GM23338 (cell line): ENCODE measurements at regions not wholly inside any gene's neighbourhood (a gene's known extent, or its start where the extent isn't known, plus 50 kb on each side); places are given as distances from the start of the nearest gene placed in this dataset.

Experiments
- ATAC-seq: fragments of 200-7000 bp; cut with Tn5 transposase; 3 replicates; pipeline ENCODE4 v1.9.1; 2020
- DNase-seq: peaks from one replicate; pipeline ENCODE4 v3.0.0-alpha.2; 2015; ENCODE audit warnings: low spot score
- H2AFZ ChIP-seq: fragments of 200-600 bp; sonication (generic); 2 replicates; pipeline ENCODE4 v1.8.0; 2016; ENCODE audit warnings: antibody characterized with exemption, mild to moderate bottlenecking, moderate library complexity
- H3F3A ChIP-seq: fragments of 200-600 bp; sonication (generic); replicated peaks from 2 replicates; pipeline ENCODE4 v1.8.0; 2017; ENCODE audit warnings: antibody characterized with exemption, mixed run types, low read depth
- H3K27ac ChIP-seq: fragments of 200-600 bp; sonication (generic); 2 replicates; pipeline ENCODE4 v1.6.1; 2016; ENCODE audit warnings: low read depth
- H3K27me3 ChIP-seq: fragments of 200-600 bp; sonication (generic); 2 replicates; pipeline ENCODE4 v1.8.0; 2016; ENCODE audit warnings: mild to moderate bottlenecking, mixed run types, moderate library complexity; ENCODE audit not compliant: insufficient read depth
- H3K36me3 ChIP-seq: fragments of 200-600 bp; sonication (generic); 2 replicates; pipeline ENCODE4 v1.8.0; 2016; ENCODE audit warnings: mild to moderate bottlenecking; ENCODE audit not compliant: insufficient read depth
- H3K4me1 ChIP-seq: fragments of 200-600 bp; sonication (generic); 2 replicates; pipeline ENCODE4 v1.8.0; 2016; ENCODE audit warnings: mild to moderate bottlenecking, moderate library complexity; ENCODE audit not compliant: insufficient read depth
- H3K4me2 ChIP-seq: fragments of 200-600 bp; sonication (generic); 2 replicates; pipeline ENCODE4 v1.7.1; 2017; ENCODE audit warnings: mixed run types
- H3K4me3 ChIP-seq: fragments of 200-600 bp; sonication (generic); 2 replicates; pipeline ENCODE4 v1.6.1; 2016; ENCODE audit warnings: mixed run types
- H3K79me2 ChIP-seq: fragments of 200-600 bp; sonication (generic); replicated peaks from 2 replicates; pipeline ENCODE4 v1.8.0; 2017; ENCODE audit warnings: mild to moderate bottlenecking; ENCODE audit not compliant: insufficient read depth
- H3K9me2 ChIP-seq: fragments of 200-600 bp; sonication (generic); 2 replicates; pipeline ENCODE4 v1.8.0; 2017; ENCODE audit not compliant: insufficient read depth
- H4K20me1 ChIP-seq: fragments of 200-600 bp; sonication (generic); replicated peaks from 2 replicates; pipeline ENCODE4 v1.8.0; 2017; ENCODE audit warnings: mild to moderate bottlenecking; ENCODE audit not compliant: insufficient read depth
- H3K27ac Mint-ChIP-seq: 2 replicates; pipeline ENCODE4 v1.8.0; 2020; ENCODE audit warnings: inconsistent platforms, mild to moderate bottlenecking, moderate library complexity, mixed read lengths
- H3K27me3 Mint-ChIP-seq: 3 replicates; pipeline ENCODE4 v1.8.0; 2022; ENCODE audit warnings: low read depth, mild to moderate bottlenecking, moderate library complexity, mixed read lengths, inconsistent platforms; ENCODE audit not compliant: insufficient read depth, poor library complexity
- H3K36me3 Mint-ChIP-seq: 3 replicates; pipeline ENCODE4 v1.8.0; 2021; ENCODE audit warnings: low read depth, mild to moderate bottlenecking, inconsistent platforms, moderate library complexity, mixed read lengths
- H3K4me1 Mint-ChIP-seq: 3 replicates; pipeline ENCODE4 v1.8.0; 2020; ENCODE audit warnings: mild to moderate bottlenecking, inconsistent platforms, mixed read lengths
- H3K4me3 Mint-ChIP-seq: 3 replicates; pipeline ENCODE4 v1.8.0; 2021; ENCODE audit warnings: moderate library complexity, mild to moderate bottlenecking, inconsistent platforms, mixed read lengths
- H3K9me3 Mint-ChIP-seq: 3 replicates; pipeline ENCODE4 v1.8.0; 2020; ENCODE audit warnings: moderate library complexity, mild to moderate bottlenecking, inconsistent platforms, mixed read lengths
- EZH2 ChIP-seq: fragments of 200-600 bp; sonication (generic); IDR thresholded peaks from one replicate; pipeline ENCODE4 v1.8.0; 2017; ENCODE audit warnings: antibody characterized with exemption, mild to moderate bottlenecking, low read depth; ENCODE audit not compliant: unreplicated experiment
- JUNB ChIP-seq: IDR thresholded peaks from one replicate; pipeline ENCODE4 v1.6.1; 2016; ENCODE audit warnings: antibody characterized with exemption; ENCODE audit not compliant: unreplicated experiment
- NANOG ChIP-seq: IDR thresholded peaks from 2 replicates; pipeline ENCODE4 v1.6.1; 2016; ENCODE audit warnings: antibody characterized with exemption, borderline replicate concordance
- POLR2AphosphoS5 ChIP-seq: IDR thresholded peaks from 2 replicates; pipeline ENCODE4 v1.6.1; 2016; ENCODE audit warnings: antibody characterized with exemption, low read depth
- STAT1 ChIP-seq: IDR thresholded peaks from one replicate; pipeline ENCODE4 v1.6.1; 2016; ENCODE audit warnings: antibody characterized with exemption; ENCODE audit not compliant: unreplicated experiment
- ZNF114 ChIP-seq: fragments of 250-450 bp; sonication (Bioruptor Pico); IDR thresholded peaks from 2 replicates; pipeline ENCODE4 v1.5.0; 2020; ENCODE audit warnings: mild to moderate bottlenecking, moderate library complexity
- ZNF462 ChIP-seq: fragments of 250-450 bp; sonication (Bioruptor Pico); IDR thresholded peaks from 2 replicates; pipeline ENCODE4 v1.5.0; 2020; ENCODE audit warnings: mild to moderate bottlenecking, moderate library complexity
- TF ChIP-seq, protein P1 (sequence below): IDR thresholded peaks from one replicate; pipeline ENCODE4 v1.6.1; 2018; ENCODE audit warnings: antibody characterized with exemption; ENCODE audit not compliant: unreplicated experiment
- TF ChIP-seq, protein P2 (sequence below): IDR thresholded peaks from 2 replicates; pipeline ENCODE4 v1.6.1; 2016; ENCODE audit warnings: antibody characterized with exemption
- TF ChIP-seq, protein P3 (sequence below), 2 experiments: fragments of 200-600 bp in 1 of 2; sonication (generic) in 1 of 2; conservative IDR thresholded peaks; 2 replicates each; pipeline versions ENCODE4 v1.5.1 to v1.6.1; 2016 to 2017; ENCODE audit warnings: antibody characterized with exemption in 2 of 2, low read depth in 2 of 2, mild to moderate bottlenecking in 2 of 2, moderate library complexity in 1 of 2

DNA sequence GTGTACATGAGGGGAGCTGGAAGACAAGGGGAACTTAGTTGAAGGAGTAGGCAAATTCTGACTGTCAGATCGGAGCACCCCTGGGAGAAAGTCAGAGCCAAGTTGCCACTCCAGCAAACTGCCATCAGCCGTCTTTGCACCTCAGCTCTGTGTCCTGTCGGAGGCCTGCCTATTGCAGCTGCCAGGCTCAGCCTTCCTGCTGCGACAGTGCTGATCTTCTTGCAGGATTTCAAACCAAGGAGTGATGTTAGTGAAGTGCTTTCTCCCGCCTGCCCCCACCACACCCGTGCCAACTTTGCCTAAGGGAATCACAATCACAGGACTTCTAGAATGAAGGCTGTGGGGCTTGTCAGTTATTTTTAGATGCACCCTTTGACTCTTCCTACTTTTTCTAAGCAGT is 185.3 kb downstream of the KIT start (continued):
- no peak for TF ChIP-seq NANOG
- TF ChIP-seq, protein P1, sequence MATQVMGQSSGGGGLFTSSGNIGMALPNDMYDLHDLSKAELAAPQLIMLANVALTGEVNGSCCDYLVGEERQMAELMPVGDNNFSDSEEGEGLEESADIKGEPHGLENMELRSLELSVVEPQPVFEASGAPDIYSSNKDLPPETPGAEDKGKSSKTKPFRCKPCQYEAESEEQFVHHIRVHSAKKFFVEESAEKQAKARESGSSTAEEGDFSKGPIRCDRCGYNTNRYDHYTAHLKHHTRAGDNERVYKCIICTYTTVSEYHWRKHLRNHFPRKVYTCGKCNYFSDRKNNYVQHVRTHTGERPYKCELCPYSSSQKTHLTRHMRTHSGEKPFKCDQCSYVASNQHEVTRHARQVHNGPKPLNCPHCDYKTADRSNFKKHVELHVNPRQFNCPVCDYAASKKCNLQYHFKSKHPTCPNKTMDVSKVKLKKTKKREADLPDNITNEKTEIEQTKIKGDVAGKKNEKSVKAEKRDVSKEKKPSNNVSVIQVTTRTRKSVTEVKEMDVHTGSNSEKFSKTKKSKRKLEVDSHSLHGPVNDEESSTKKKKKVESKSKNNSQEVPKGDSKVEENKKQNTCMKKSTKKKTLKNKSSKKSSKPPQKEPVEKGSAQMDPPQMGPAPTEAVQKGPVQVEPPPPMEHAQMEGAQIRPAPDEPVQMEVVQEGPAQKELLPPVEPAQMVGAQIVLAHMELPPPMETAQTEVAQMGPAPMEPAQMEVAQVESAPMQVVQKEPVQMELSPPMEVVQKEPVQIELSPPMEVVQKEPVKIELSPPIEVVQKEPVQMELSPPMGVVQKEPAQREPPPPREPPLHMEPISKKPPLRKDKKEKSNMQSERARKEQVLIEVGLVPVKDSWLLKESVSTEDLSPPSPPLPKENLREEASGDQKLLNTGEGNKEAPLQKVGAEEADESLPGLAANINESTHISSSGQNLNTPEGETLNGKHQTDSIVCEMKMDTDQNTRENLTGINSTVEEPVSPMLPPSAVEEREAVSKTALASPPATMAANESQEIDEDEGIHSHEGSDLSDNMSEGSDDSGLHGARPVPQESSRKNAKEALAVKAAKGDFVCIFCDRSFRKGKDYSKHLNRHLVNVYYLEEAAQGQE: no peak
- TF ChIP-seq, protein P2, sequence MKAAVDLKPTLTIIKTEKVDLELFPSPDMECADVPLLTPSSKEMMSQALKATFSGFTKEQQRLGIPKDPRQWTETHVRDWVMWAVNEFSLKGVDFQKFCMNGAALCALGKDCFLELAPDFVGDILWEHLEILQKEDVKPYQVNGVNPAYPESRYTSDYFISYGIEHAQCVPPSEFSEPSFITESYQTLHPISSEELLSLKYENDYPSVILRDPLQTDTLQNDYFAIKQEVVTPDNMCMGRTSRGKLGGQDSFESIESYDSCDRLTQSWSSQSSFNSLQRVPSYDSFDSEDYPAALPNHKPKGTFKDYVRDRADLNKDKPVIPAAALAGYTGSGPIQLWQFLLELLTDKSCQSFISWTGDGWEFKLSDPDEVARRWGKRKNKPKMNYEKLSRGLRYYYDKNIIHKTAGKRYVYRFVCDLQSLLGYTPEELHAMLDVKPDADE: no peak
- TF ChIP-seq ZNF114 (CRISPR knock-in tag): no peak
- TF ChIP-seq POLR2AphosphoS5: no peak
- TF ChIP-seq JUNB: no peak
- no peak for TF ChIP-seq STAT1
- TF ChIP-seq EZH2: no peak

DNA sequence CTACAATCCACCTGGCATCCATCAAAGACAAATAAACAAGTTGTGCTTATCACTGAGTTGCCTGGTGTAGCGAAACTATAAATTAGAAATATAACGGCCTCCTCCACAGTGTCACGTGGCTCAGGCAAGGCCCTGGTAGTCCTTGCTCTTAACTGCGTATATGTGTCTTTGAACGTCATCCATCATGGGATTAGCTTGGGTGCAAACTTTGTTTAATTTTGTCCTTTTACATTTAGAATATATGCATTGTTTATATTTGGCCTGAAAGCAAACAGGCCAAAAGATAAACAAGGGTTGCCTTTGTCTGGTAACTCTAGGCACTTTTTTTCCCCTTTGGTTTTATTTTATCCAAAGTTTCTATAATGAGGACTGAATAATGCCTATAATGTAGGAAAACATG is 184.9 kb downstream of the KIT start:
- Mint-ChIP-seq H3K36me3 (no peaks in the 10 kb centered on the region), H3K9me3 (no peaks in the 10 kb centered on the region), H3K4me3 (no peak overlapping the region), H3K4me1 (peaks cover 5% of the 10 kb centered on the region; the same call in 1 of the 3 replicates), H3K27ac (no peak overlapping the region; the same call in 1 of the 2 replicates), H3K27me3 (no peaks in the 10 kb centered on the region)
- H3K27ac ChIP-seq: no peak overlapping the region
- H2AFZ ChIP-seq: no peak overlapping the region; the same call in 1 of the 2 replicates
- no peaks in the 10 kb centered on the region for H3K9me2 ChIP-seq
- H3K27me3 ChIP-seq: no peaks in the 10 kb centered on the region
- H3K4me3 ChIP-seq: no peak overlapping the region
- DNase-seq (no peak), ATAC-seq (no peak)
- TF ChIP-seq ZNF462 (CRISPR knock-in tag) (no peak), STAT1 (no peak), JUNB (no peak), EZH2 (no peak), POLR2AphosphoS5 (no peak), ZNF114 (CRISPR knock-in tag) (no peak)
- TF ChIP-seq, protein P3, sequence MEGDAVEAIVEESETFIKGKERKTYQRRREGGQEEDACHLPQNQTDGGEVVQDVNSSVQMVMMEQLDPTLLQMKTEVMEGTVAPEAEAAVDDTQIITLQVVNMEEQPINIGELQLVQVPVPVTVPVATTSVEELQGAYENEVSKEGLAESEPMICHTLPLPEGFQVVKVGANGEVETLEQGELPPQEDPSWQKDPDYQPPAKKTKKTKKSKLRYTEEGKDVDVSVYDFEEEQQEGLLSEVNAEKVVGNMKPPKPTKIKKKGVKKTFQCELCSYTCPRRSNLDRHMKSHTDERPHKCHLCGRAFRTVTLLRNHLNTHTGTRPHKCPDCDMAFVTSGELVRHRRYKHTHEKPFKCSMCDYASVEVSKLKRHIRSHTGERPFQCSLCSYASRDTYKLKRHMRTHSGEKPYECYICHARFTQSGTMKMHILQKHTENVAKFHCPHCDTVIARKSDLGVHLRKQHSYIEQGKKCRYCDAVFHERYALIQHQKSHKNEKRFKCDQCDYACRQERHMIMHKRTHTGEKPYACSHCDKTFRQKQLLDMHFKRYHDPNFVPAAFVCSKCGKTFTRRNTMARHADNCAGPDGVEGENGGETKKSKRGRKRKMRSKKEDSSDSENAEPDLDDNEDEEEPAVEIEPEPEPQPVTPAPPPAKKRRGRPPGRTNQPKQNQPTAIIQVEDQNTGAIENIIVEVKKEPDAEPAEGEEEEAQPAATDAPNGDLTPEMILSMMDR (conservative IDR thresholded peaks at IDR 0.05; ENCODE audit: low read depth in 2 of 2): no peak
- no peak overlapping the region for H3K4me2 ChIP-seq
- H4K20me1 ChIP-seq: no peaks in the 10 kb centered on the region
- no peaks in the 10 kb centered on the region for H3K79me2 ChIP-seq
- no peaks in the 10 kb centered on the region for H3K4me1 ChIP-seq
- H3F3A ChIP-seq: no peaks in the 10 kb centered on the region
- H3K36me3 ChIP-seq: no peaks in the 10 kb centered on the region
